Heart right ventricle (tissue), 16 donors: ENCODE measurements at regions not wholly inside any gene's neighbourhood (a gene's known extent, or its start where the extent isn't known, plus 50 kb on each side); places are given as distances from the start of the nearest gene placed in this dataset.

Experiments used
- ATAC-seq, 8 donors: fragments of 200-7000 bp; cut with Tn5 transposase; one replicate each; pipeline ENCODE4 v1.9.1; 2020; ENCODE audit warnings: mild to moderate bottlenecking in 8 of 8, moderate library complexity in 8 of 8, moderate number of reproducible peaks in 1 of 8
- DNase-seq, 2 donors: peaks; one replicate each; pipeline ENCODE4 v3.0.0-alpha.2; 2020
- H3K27ac ChIP-seq, 10 donors: fragments of 200-600 bp; sonication (generic) in 2 of 10; one replicate each; pipeline versions ENCODE4 v1.5.0 to v1.8.0; 2020 to 2022; ENCODE audit warnings: mild to moderate bottlenecking in 3 of 10
- H3K27me3 ChIP-seq, 7 donors: fragments of 200-600 bp; one replicate each; pipeline ENCODE4 v1.8.0; 2021 to 2022; ENCODE audit warnings: mild to moderate bottlenecking in 2 of 7
- H3K36me3 ChIP-seq, 9 donors: fragments of 200-600 bp; sonication (generic) in 1 of 9; one replicate each; pipeline versions ENCODE4 v1.5.0 to v1.8.0; 2020 to 2022; ENCODE audit warnings: mild to moderate bottlenecking in 2 of 9
- H3K4me1 ChIP-seq, 9 donors: fragments of 200-600 bp; sonication (generic) in 1 of 9; one replicate each; pipeline versions ENCODE4 v1.5.0 to v1.8.0; 2020 to 2022; ENCODE audit warnings: mild to moderate bottlenecking in 4 of 9
- H3K4me3 ChIP-seq, 10 donors: fragments of 200-600 bp; sonication (generic) in 2 of 10; one replicate each; pipeline versions ENCODE4 v1.5.0 to v1.8.0; 2020 to 2022; ENCODE audit warnings: mild to moderate bottlenecking in 7 of 10, moderate library complexity in 2 of 10
- H3K9me3 ChIP-seq, 11 donors: fragments of 200-600 bp in 10 of 11; sonication (generic) in 2 of 11; one replicate each; pipeline versions ENCODE4 v1.5.0 to v1.8.0; 2013 to 2022; ENCODE audit warnings: mild to moderate bottlenecking in 2 of 11, control low read depth in 1 of 11, moderate library complexity in 1 of 11
- CTCF ChIP-seq, 9 donors: fragments of 200-600 bp; sonication (generic) in 2 of 9; IDR thresholded peaks; one replicate each; pipeline versions ENCODE4 v1.5.0 to v1.8.0; 2021 to 2022; ENCODE audit warnings: antibody characterized with exemption in 9 of 9, mild to moderate bottlenecking in 5 of 9, moderate library complexity in 1 of 9
- WGBS, 2 donors: extraction: QIAGEN DNeasy Blood & Tissue Kit; methylation state at CpG; one replicate each; pipeline ENCODE4 v1.1.7; 2013; ENCODE audit warnings: inconsistent platforms in 1 of 2; 5-methylcytosine and 5-hydroxymethylcytosine counted together
- intact Hi-C, 10 donors: fragments of 100-400 bp; cut with DNase I; formaldehyde crosslinking; loops; one replicate each; pipeline versions ENCODE4 v1.11.1 to v1.14.2; 2022
- donor health status: Arrhythmogenic right ventricular cardiomyopathy.
- donor health status: ischemic (EF 13 %, LVEDD 7.1; RV severe dilation, severe dysfunction).
- donor health status: healthy with polysubstance abuse.
- donor health status: DM: no; HTN: yes; CAD: no.
- donor health status: DM: no; HTN: no; CAD: no.
- donor health status: ischemic (EF 25% LVEDD 6.9; RV normal size, moderate dysfunction).
- donor health status: ischemic (EF 25% LVEDD 5.7; RV mildly dilated, moderate dysfunction).
- donor health status: healthy.
- donor health status: DM: yes; HTN: yes; CAD: no.
- donor health status: Ischemic cardiomyopathy.
- donor health status: ischemic (EF 35%, LVEDD 5.7; RV mildly dilated, moderate dysfunction).
- donor health status: nonischemic (EF 11% LVEDD 7.7; RV severe dilation, severe dysfunction).
- donor health status: DM: yes; HTN: yes; CAD: no.
- donor health status: PGD.
- donor health status: ischemic (EF 29% LVEDD 5.4; RV normal size, mild dysfunction).
- donor health status: nonischemic (EF 23%, LVEDD 6.1; RV moderate dilation, normal function).

GRCh38 chr4:36516522-36517095 is 235.2 kb downstream of the DTHD1 start:
- Histone ChIP-seq H3K27ac (no peak overlapping the region), H3K4me1 (no peaks in the 10 kb centered on the region), H3K4me3 (no peak overlapping the region), H3K27me3 (no peaks in the 10 kb centered on the region), H3K36me3 (no peaks in the 10 kb centered on the region), H3K9me3 (peaks cover 0 to 14% (median 5%) of the 10 kb centered on the region in 11 donors)
- WGBS, 2 donors, result 83 to 86% methylated on average over 4 of the region's 4 CpGs
- no peak for DNase-seq
- no peak for TF ChIP-seq CTCF (IDR thresholded peaks at IDR 0.05)
- ATAC-seq, result no peak
- intact Hi-C loops, result no loop called here

GRCh38 chr4:36523182-36523581 is 241.8 kb downstream of the DTHD1 start:
- ATAC-seq, result no peak
- Histone ChIP-seq H3K27ac (no peak overlapping the region), H3K27me3 (no peaks in the 10 kb centered on the region), H3K9me3 (peaks cover 0 to 47% (median 10%) of the 10 kb centered on the region in 11 donors), H3K4me3 (no peak overlapping the region), H3K4me1 (no peaks in the 10 kb centered on the region), H3K36me3 (no peaks in the 10 kb centered on the region)
- DNase-seq, result no peak
- no peak for TF ChIP-seq CTCF (IDR thresholded peaks at IDR 0.05)
- intact Hi-C loops, result no loop called here

GRCh38 chr4:36532670-36533379 is 251.4 kb downstream of the DTHD1 start:
- TF ChIP-seq CTCF (IDR thresholded peaks at IDR 0.05), result no peak
- Histone ChIP-seq H3K27ac (no peak overlapping the region), H3K36me3 (no peaks in the 10 kb centered on the region), H3K4me3 (no peak overlapping the region), H3K27me3 (no peaks in the 10 kb centered on the region), H3K9me3 (peaks cover 0 to 23% (median 15%) of the 10 kb centered on the region in 11 donors), H3K4me1 (no peaks in the 10 kb centered on the region)
- DNase-seq, result no peak
- 53 to 55% methylated on average over 4 of the region's 4 CpGs for WGBS, 2 donors
- intact Hi-C loops, result no loop called here
- ATAC-seq, result no peak

- H3K27ac ChIP-seq, result no peak overlapping the region
- H3K27me3 ChIP-seq, result no peaks in the 10 kb centered on the region
- no peak for TF ChIP-seq CTCF (IDR thresholded peaks at IDR 0.05)
- ATAC-seq (no peak), DNase-seq (no peak)
- intact Hi-C loops, result no loop called here
- WGBS, 2 donors, result 64 to 82% methylated on average over 1 of the region's 1 CpG
- no peak overlapping the region for H3K4me3 ChIP-seq
- H3K9me3 ChIP-seq, result peaks cover 0 to 12% (median 4%) of the 10 kb centered on the region in 11 donors
- H3K4me1 ChIP-seq, result no peaks in the 10 kb centered on the region
- H3K36me3 ChIP-seq, result no peaks in the 10 kb centered on the region
Observed at GRCh38 chr4:36533944-36534343, 252.5 kb downstream of the DTHD1 start.
